Naive thymus-derived CD4-positive, alpha-beta T cell (primary cell): ENCODE measurements at regions not wholly inside any gene's neighbourhood (a gene's known extent, or its start where the extent isn't known, plus 50 kb on each side); places are given as distances from the start of the nearest gene placed in this dataset.

Source experiments
- ATAC-seq: fragments of 150-1000 bp; cut with Tn5 transposase; 2 replicates; pipeline ENCODE4 v1.10.0; 2021; ENCODE audit warnings: mild to moderate bottlenecking, moderate library complexity
- CTCF ChIA-PET: fragments of 350-600 bp; sonication (Branson Sonifier 250); formaldehyde crosslinking; loops from one replicate; lab custom pipeline; 2021; ENCODE audit warnings: antibody characterized with exemption; lab: Charles Lee
- POLR2A ChIA-PET: fragments of 350-600 bp; sonication (Branson Sonifier 250); formaldehyde crosslinking; loops from one replicate; lab custom pipeline; 2021; ENCODE audit warnings: antibody characterized with exemption, inconsistent platforms; lab: Charles Lee
- DNase-seq, 9 donors: peaks; one replicate each; pipeline versions ENCODE4 v3.0.0 to v3.0.0-alpha.2; 2020 to 2022; ENCODE audit warnings: mixed read lengths in 1 of 9
- H3K27ac ChIP-seq: one replicate; pipeline ENCODE4 v1.7.0; 2013; ENCODE audit warnings: mild to moderate bottlenecking, low read depth, low read length, moderate library complexity
- H3K27me3 ChIP-seq, 2 donors: one replicate each; pipeline ENCODE4 v1.7.0; 2013; ENCODE audit warnings: low read length in 2 of 2, mild to moderate bottlenecking in 2 of 2, moderate library complexity in 2 of 2; ENCODE audit not compliant: control insufficient read depth in 2 of 2, insufficient read depth in 2 of 2
- H3K36me3 ChIP-seq, 3 experiments: 1 replicate in 2 of 3; 2 replicates in 1 of 3; pipeline ENCODE4 v1.7.0; 2013; ENCODE audit warnings: low read length in 3 of 3, mild to moderate bottlenecking in 3 of 3, moderate library complexity in 1 of 3; ENCODE audit not compliant: insufficient read depth in 3 of 3, control insufficient read depth in 2 of 3
- H3K4me1 ChIP-seq, 2 donors: one replicate each; pipeline ENCODE4 v1.7.0; 2013; ENCODE audit warnings: low read length in 2 of 2, mild to moderate bottlenecking in 2 of 2, moderate library complexity in 1 of 2; ENCODE audit not compliant: control insufficient read depth in 2 of 2, insufficient read depth in 2 of 2
- H3K4me3 ChIP-seq: 2 replicates; pipeline ENCODE4 v1.7.0; 2013; ENCODE audit warnings: mild to moderate bottlenecking, low read length
- H3K9me3 ChIP-seq, 3 experiments: 1 replicate in 2 of 3; 2 replicates in 1 of 3; pipeline ENCODE4 v1.7.0; 2013; ENCODE audit warnings: low read length in 3 of 3; ENCODE audit not compliant: control insufficient read depth in 2 of 3
- H3K27ac Mint-ChIP-seq, 9 donors: one replicate each; pipeline ENCODE4 v1.8.0; 2020 to 2022; ENCODE audit warnings: mixed read lengths in 9 of 9, mild to moderate bottlenecking in 8 of 9, moderate library complexity in 5 of 9, inconsistent platforms in 2 of 9
- H3K27me3 Mint-ChIP-seq, 5 donors: one replicate each; pipeline ENCODE4 v1.8.0; 2021 to 2022; ENCODE audit warnings: mixed read lengths in 5 of 5, mild to moderate bottlenecking in 1 of 5
- H3K36me3 Mint-ChIP-seq, 5 donors: one replicate each; pipeline ENCODE4 v1.8.0; 2020 to 2022; ENCODE audit warnings: mixed read lengths in 5 of 5, mild to moderate bottlenecking in 3 of 5, inconsistent platforms in 1 of 5
- H3K4me1 Mint-ChIP-seq, 7 donors: one replicate each; pipeline ENCODE4 v1.8.0; 2020 to 2022; ENCODE audit warnings: mixed read lengths in 7 of 7, mild to moderate bottlenecking in 3 of 7, inconsistent platforms in 1 of 7
- H3K4me3 Mint-ChIP-seq, 10 donors: one replicate each; pipeline ENCODE4 v1.8.0; 2020 to 2022; ENCODE audit warnings: mild to moderate bottlenecking in 10 of 10, mixed read lengths in 10 of 10, moderate library complexity in 6 of 10, inconsistent platforms in 2 of 10
- H3K9me3 Mint-ChIP-seq, 11 donors: one replicate each; pipeline ENCODE4 v1.8.0; 2020 to 2022; ENCODE audit warnings: mixed read lengths in 11 of 11, mild to moderate bottlenecking in 4 of 11, inconsistent platforms in 1 of 11, moderate library complexity in 1 of 11
- intact Hi-C, 2 donors: fragments of 100-400 bp; cut with micrococcal nuclease; formaldehyde crosslinking; loops; one replicate each; pipeline ENCODE4 v1.15.1; 2023

- H3K27ac ChIP-seq, result no peak overlapping the region
- no peaks in the 10 kb centered on the region for H3K27me3 Mint-ChIP-seq
- H3K9me3 ChIP-seq, result no peaks in the 10 kb centered on the region
- DNase-seq (no peak), ATAC-seq (no peak)
- peaks cover 0 to 29% (median 0%) of the 10 kb centered on the region in 11 donors for H3K9me3 Mint-ChIP-seq
- H3K36me3 ChIP-seq, result no peaks in the 10 kb centered on the region
- H3K4me1 Mint-ChIP-seq, result no peaks in the 10 kb centered on the region
- intact Hi-C loops, result no loop called here
- no peak overlapping the region for H3K4me3 Mint-ChIP-seq
- CTCF ChIA-PET, result no interaction called here
- H3K27me3 ChIP-seq, result no peaks in the 10 kb centered on the region
- H3K4me1 ChIP-seq, result no peaks in the 10 kb centered on the region
- POLR2A ChIA-PET, result no interaction called here
- no peaks in the 10 kb centered on the region for H3K36me3 Mint-ChIP-seq
- H3K27ac Mint-ChIP-seq, result no peak overlapping the region
- H3K4me3 ChIP-seq, result no peak overlapping the region
Observed at GRCh38 chr12:78316136-78316535, 485.4 kb downstream of the NAV3 start.

- Mint-ChIP-seq H3K27me3 (no peaks in the 10 kb centered on the region), H3K4me3 (no peak overlapping the region), H3K27ac (no peak overlapping the region), H3K4me1 (no peaks in the 10 kb centered on the region), H3K9me3 (peaks cover 0 to 36% (median 0%) of the 10 kb centered on the region in 11 donors), H3K36me3 (no peaks in the 10 kb centered on the region)
- DNase-seq, result no peak
- Histone ChIP-seq H3K4me1 (no peaks in the 10 kb centered on the region), H3K27ac (no peak overlapping the region), H3K4me3 (no peak overlapping the region), H3K9me3 (no peaks in the 10 kb centered on the region), H3K27me3 (no peaks in the 10 kb centered on the region), H3K36me3 (no peaks in the 10 kb centered on the region)
- ATAC-seq, result no peak
- intact Hi-C loops, result no loop called here
- ChIA-PET POLR2A (no interaction called here), CTCF (no interaction called here)
Observed at GRCh38 chr12:78316631-78317468, 486.2 kb downstream of the NAV3 start.

GRCh38 chr12:78321696-78322095, 491.0 kb downstream of the NAV3 start:
- H3K27ac ChIP-seq, result no peak overlapping the region
- intact Hi-C loops, result no loop called here

GRCh38 chr12:78323226-78323625, 492.5 kb downstream of the NAV3 start:
- Histone ChIP-seq H3K4me3 (no peak overlapping the region), H3K9me3 (no peaks in the 10 kb centered on the region), H3K36me3 (no peaks in the 10 kb centered on the region), H3K4me1 (no peaks in the 10 kb centered on the region), H3K27me3 (no peaks in the 10 kb centered on the region), H3K27ac (no peak overlapping the region)
- Mint-ChIP-seq H3K36me3 (no peaks in the 10 kb centered on the region), H3K4me1 (no peaks in the 10 kb centered on the region), H3K4me3 (no peak overlapping the region), H3K9me3 (peaks cover 0 to 20% (median 2%) of the 10 kb centered on the region in 11 donors), H3K27me3 (no peaks in the 10 kb centered on the region), H3K27ac (no peak overlapping the region)
- ATAC-seq (no peak), DNase-seq (no peak)
- CTCF ChIA-PET, result no interaction called here
- POLR2A ChIA-PET, result no interaction called here
- intact Hi-C loops, result no loop called here

More at GRCh38 chr12:78321696-78322095, 491.0 kb downstream of the NAV3 start:
- Mint-ChIP-seq H3K27ac (no peak overlapping the region), H3K36me3 (no peaks in the 10 kb centered on the region), H3K9me3 (peaks cover 0 to 30% (median 2%) of the 10 kb centered on the region in 11 donors), H3K27me3 (no peaks in the 10 kb centered on the region), H3K4me1 (no peaks in the 10 kb centered on the region), H3K4me3 (no peak overlapping the region)
- no peaks in the 10 kb centered on the region for H3K4me1 ChIP-seq
- no peak for ATAC-seq
- H3K4me3 ChIP-seq, result no peak overlapping the region
- DNase-seq, result no peak
- H3K27me3 ChIP-seq, result no peaks in the 10 kb centered on the region
- ChIA-PET POLR2A (no interaction called here), CTCF (no interaction called here)
- no peaks in the 10 kb centered on the region for H3K9me3 ChIP-seq
- no peaks in the 10 kb centered on the region for H3K36me3 ChIP-seq

- intact Hi-C loops, result no loop called here
- no peaks in the 10 kb centered on the region for H3K36me3 Mint-ChIP-seq
- peaks cover 0 to 16% (median 2%) of the 10 kb centered on the region in 11 donors for H3K9me3 Mint-ChIP-seq
- H3K36me3 ChIP-seq, result no peaks in the 10 kb centered on the region
- no peak overlapping the region for H3K4me3 ChIP-seq
- no peaks in the 10 kb centered on the region for H3K4me1 Mint-ChIP-seq
- H3K4me1 ChIP-seq, result no peaks in the 10 kb centered on the region
- CTCF ChIA-PET, result no interaction called here
- H3K27me3 ChIP-seq, result no peaks in the 10 kb centered on the region
- H3K27ac ChIP-seq, result no peak overlapping the region
- no peaks in the 10 kb centered on the region for H3K27me3 Mint-ChIP-seq
- H3K4me3 Mint-ChIP-seq, result no peak overlapping the region
- H3K27ac Mint-ChIP-seq, result no peak overlapping the region
- DNase-seq (no peak), ATAC-seq (no peak)
- POLR2A ChIA-PET, result no interaction called here
- no peaks in the 10 kb centered on the region for H3K9me3 ChIP-seq
Observed at GRCh38 chr12:78324234-78324633, 493.5 kb downstream of the NAV3 start.

- peaks cover 0 to 5% (median 2%) of the 10 kb centered on the region in 11 donors for H3K9me3 Mint-ChIP-seq
- no peak overlapping the region for H3K4me3 Mint-ChIP-seq
- no peaks in the 10 kb centered on the region for H3K27me3 Mint-ChIP-seq
- no peak for DNase-seq
- H3K36me3 Mint-ChIP-seq, result no peaks in the 10 kb centered on the region
- H3K27ac ChIP-seq, result no peak overlapping the region
- POLR2A ChIA-PET, result no interaction called here
- ATAC-seq, result no peak
- intact Hi-C loops, result no loop called here
- peaks cover 0 to 2% (median 0%) of the 10 kb centered on the region in 7 donors for H3K4me1 Mint-ChIP-seq
- no peaks in the 10 kb centered on the region for H3K27me3 ChIP-seq
- H3K27ac Mint-ChIP-seq, result no peak overlapping the region
- H3K4me3 ChIP-seq, result no peak overlapping the region
- no peaks in the 10 kb centered on the region for H3K9me3 ChIP-seq
- no peaks in the 10 kb centered on the region for H3K36me3 ChIP-seq
- no peaks in the 10 kb centered on the region for H3K4me1 ChIP-seq
- CTCF ChIA-PET, result no interaction called here
Observed at GRCh38 chr12:78328524-78328923, 497.8 kb downstream of the NAV3 start.

- H3K4me1 ChIP-seq, result no peaks in the 10 kb centered on the region
- H3K27ac Mint-ChIP-seq, result no peak overlapping the region
- intact Hi-C loops, result no loop called here
- ChIA-PET POLR2A (no interaction called here), CTCF (no interaction called here)
- no peaks in the 10 kb centered on the region for H3K27me3 Mint-ChIP-seq
- no peak overlapping the region for H3K4me3 ChIP-seq
- ATAC-seq (no peak), DNase-seq (no peak)
- no peaks in the 10 kb centered on the region for H3K9me3 ChIP-seq
- H3K4me3 Mint-ChIP-seq, result no peak overlapping the region
- no peaks in the 10 kb centered on the region for H3K36me3 ChIP-seq
- H3K4me1 Mint-ChIP-seq, result peaks cover 0 to 2% (median 0%) of the 10 kb centered on the region in 7 donors
- no peaks in the 10 kb centered on the region for H3K27me3 ChIP-seq
- H3K27ac ChIP-seq, result no peak overlapping the region
- H3K9me3 Mint-ChIP-seq, result peaks cover 0 to 5% (median 0%) of the 10 kb centered on the region in 11 donors
- H3K36me3 Mint-ChIP-seq, result no peaks in the 10 kb centered on the region
Observed at GRCh38 chr12:78330131-78330530, 499.4 kb downstream of the NAV3 start.
